ENCODE measurements at regions not wholly inside any gene's neighbourhood (a gene's known extent, or its start where the extent isn't known, plus 50 kb on each side); places are given as distances from the start of the nearest gene placed in this dataset.

DNA sequence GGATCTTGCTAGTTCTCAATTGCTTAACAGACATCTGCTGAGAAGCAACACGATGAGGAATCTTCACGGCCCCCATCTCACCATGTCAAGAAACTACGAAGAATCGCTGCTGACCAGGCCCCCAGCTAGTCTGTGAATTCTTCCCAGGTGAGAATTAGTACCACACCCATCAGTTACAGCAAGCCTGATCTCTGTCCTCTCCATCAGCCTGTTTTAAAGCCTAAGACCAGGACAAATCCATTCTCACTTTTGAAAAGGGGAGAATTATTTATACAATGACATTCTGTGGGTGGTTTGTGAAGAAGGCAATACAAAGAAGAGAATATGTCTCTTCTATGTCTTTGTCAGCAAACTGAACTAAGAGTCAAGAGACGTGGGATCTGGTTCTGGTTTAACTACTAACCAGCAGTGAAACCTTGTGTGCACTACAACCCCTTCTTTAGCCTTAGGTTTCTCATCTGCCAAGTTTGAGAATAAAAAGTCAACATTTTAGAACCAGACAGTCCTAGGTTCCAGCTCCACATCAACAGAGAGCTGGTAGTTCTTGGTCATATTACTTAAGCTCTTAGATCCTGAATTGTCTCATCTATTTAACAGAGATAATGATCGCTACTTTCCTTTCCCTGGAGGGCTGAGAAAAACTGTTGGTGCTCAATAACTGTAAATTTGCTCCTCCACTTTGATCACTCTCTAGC is 160.4 kb upstream of the RORA start:
- no TSS peak for BruUV-seq (replicated peaks)
- no peaks in the 10 kb centered on the region for H3K4me1 ChIP-seq (ENCODE audit: control insufficient read depth, insufficient read depth, low read length)
- DNase-seq (ENCODE audit: low read depth, low spot score), result no peak
- ChIA-PET POLR2A (no interaction called here), SMC1A (ENCODE audit: uncharacterized antibody, unreplicated experiment) (no interaction called here), RAD21 (ENCODE audit: unreplicated experiment) (no interaction called here), CTCF (no interaction called here)
- no peak overlapping the region for H3K4me2 ChIP-seq (ENCODE audit: control insufficient read depth, insufficient read depth)
- in situ Hi-C loops (cut with MboI), result no loop called here
- H3K27ac ChIP-seq (ENCODE audit: control insufficient read depth, insufficient read depth), result no peak overlapping the region
- H3K27me3 ChIP-seq (replicated peaks in 1 of 2; ENCODE audit: control insufficient read depth in 2 of 2, insufficient read depth in 2 of 2, low read length in 1 of 2), result no peaks in the 10 kb centered on the region
- H3K79me2 ChIP-seq (ENCODE audit: control insufficient read depth, insufficient read depth, low read length), result no peaks in the 10 kb centered on the region
- no peak overlapping the region for H3K4me3 ChIP-seq
- H4K20me1 ChIP-seq (ENCODE audit: control insufficient read depth, insufficient read depth), result no peaks in the 10 kb centered on the region
- no peak for FAIRE-seq
- no peaks in the 10 kb centered on the region for H3K9me3 ChIP-seq (replicated peaks; ENCODE audit: control insufficient read depth, insufficient read depth, low read length)
- ATAC-seq, result no peak
- H3K9ac ChIP-seq (ENCODE audit: control insufficient read depth, insufficient read depth, low read length), result no peak overlapping the region
- TF ChIP-seq, protein P1, sequence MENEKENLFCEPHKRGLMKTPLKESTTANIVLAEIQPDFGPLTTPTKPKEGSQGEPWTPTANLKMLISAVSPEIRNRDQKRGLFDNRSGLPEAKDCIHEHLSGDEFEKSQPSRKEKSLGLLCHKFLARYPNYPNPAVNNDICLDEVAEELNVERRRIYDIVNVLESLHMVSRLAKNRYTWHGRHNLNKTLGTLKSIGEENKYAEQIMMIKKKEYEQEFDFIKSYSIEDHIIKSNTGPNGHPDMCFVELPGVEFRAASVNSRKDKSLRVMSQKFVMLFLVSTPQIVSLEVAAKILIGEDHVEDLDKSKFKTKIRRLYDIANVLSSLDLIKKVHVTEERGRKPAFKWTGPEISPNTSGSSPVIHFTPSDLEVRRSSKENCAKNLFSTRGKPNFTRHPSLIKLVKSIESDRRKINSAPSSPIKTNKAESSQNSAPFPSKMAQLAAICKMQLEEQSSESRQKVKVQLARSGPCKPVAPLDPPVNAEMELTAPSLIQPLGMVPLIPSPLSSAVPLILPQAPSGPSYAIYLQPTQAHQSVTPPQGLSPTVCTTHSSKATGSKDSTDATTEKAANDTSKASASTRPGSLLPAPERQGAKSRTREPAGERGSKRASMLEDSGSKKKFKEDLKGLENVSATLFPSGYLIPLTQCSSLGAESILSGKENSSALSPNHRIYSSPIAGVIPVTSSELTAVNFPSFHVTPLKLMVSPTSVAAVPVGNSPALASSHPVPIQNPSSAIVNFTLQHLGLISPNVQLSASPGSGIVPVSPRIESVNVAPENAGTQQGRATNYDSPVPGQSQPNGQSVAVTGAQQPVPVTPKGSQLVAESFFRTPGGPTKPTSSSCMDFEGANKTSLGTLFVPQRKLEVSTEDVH (IDR thresholded peaks at IDR 0.05; ENCODE audit: low read depth, partially characterized antibody), result no peak
- TF ChIP-seq PAX5 (IDR thresholded peaks at IDR 0.05; ENCODE audit: borderline replicate concordance, low read depth, low read length) (no peak), ZBED1 (IDR thresholded peaks at IDR 0.05; ENCODE audit: borderline replicate concordance) (no peak), CEBPB (IDR thresholded peaks at IDR 0.05; ENCODE audit: borderline replicate concordance in 1 of 2, low read depth in 2 of 2, low read length in 2 of 2) (no peak), ZNF274 (IDR thresholded peaks at IDR 0.05; ENCODE audit: insufficient read depth, insufficient read length) (no peak), HDGF (IDR thresholded peaks at IDR 0.05) (no peak), SMC3 (IDR thresholded peaks at IDR 0.05; ENCODE audit: borderline replicate concordance, low read length) (no peak)
- TF ChIP-seq, protein P2, sequence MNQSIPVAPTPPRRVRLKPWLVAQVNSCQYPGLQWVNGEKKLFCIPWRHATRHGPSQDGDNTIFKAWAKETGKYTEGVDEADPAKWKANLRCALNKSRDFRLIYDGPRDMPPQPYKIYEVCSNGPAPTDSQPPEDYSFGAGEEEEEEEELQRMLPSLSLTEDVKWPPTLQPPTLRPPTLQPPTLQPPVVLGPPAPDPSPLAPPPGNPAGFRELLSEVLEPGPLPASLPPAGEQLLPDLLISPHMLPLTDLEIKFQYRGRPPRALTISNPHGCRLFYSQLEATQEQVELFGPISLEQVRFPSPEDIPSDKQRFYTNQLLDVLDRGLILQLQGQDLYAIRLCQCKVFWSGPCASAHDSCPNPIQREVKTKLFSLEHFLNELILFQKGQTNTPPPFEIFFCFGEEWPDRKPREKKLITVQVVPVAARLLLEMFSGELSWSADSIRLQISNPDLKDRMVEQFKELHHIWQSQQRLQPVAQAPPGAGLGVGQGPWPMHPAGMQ (IDR thresholded peaks at IDR 0.05; ENCODE audit: borderline replicate concordance), result no peak
- TF ChIP-seq, protein P3, sequence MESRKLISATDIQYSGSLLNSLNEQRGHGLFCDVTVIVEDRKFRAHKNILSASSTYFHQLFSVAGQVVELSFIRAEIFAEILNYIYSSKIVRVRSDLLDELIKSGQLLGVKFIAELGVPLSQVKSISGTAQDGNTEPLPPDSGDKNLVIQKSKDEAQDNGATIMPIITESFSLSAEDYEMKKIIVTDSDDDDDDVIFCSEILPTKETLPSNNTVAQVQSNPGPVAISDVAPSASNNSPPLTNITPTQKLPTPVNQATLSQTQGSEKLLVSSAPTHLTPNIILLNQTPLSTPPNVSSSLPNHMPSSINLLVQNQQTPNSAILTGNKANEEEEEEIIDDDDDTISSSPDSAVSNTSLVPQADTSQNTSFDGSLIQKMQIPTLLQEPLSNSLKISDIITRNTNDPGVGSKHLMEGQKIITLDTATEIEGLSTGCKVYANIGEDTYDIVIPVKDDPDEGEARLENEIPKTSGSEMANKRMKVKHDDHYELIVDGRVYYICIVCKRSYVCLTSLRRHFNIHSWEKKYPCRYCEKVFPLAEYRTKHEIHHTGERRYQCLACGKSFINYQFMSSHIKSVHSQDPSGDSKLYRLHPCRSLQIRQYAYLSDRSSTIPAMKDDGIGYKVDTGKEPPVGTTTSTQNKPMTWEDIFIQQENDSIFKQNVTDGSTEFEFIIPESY (IDR thresholded peaks at IDR 0.05), result no peak
- H2AFZ ChIP-seq (ENCODE audit: control insufficient read depth, low read depth, low read length), result no peak overlapping the region
- WGBS (ENCODE audit: insufficient coverage, insufficient replicate concordance, low lambda C conversion rate, missing lambda C conversion rate), result 3% methylated on average over 6 of the region's 6 CpGs
- intact Hi-C loops (cut with micrococcal nuclease; ENCODE audit: unreplicated experiment), result no loop called here
- H3K36me3 ChIP-seq (ENCODE audit: control insufficient read depth in 2 of 2, insufficient read depth in 2 of 2, low read length in 1 of 2), result no peaks in the 10 kb centered on the region
